HG02798 (cell line): ENCODE measurements at regions not wholly inside any gene's neighbourhood (a gene's known extent, or its start where the extent isn't known, plus 50 kb on each side); places are given as distances from the start of the nearest gene placed in this dataset.

Source experiments
- ATAC-seq: cut with Tn5 transposase; IDR thresholded peaks from one replicate; pipeline ENCODE4 v1.9.1; 2021; ENCODE audit warnings: mild to moderate bottlenecking; ENCODE audit not compliant: unreplicated experiment, poor library complexity

GRCh38 chr2:166591226-166591625 is 97.2 kb upstream of the SCN7A start:
- ATAC-seq, result no peak

GRCh38 chr2:166573391-166573790 is 79.3 kb upstream of the SCN7A start:
- ATAC-seq, result no peak

GRCh38 chr2:166572937-166573336 is 78.9 kb upstream of the SCN7A start:
- no peak for ATAC-seq

GRCh38 chr2:166568409-166568808 is 74.4 kb upstream of the SCN7A start:
- ATAC-seq, result no peak

- no peak for ATAC-seq
Measured at GRCh38 chr2:166565501-166565900, 71.5 kb upstream of the SCN7A start.

- no peak for ATAC-seq
Measured at GRCh38 chr2:166563894-166564293, 69.8 kb upstream of the SCN7A start.

- no peak for ATAC-seq
Measured at GRCh38 chr2:166560022-166560421, 66.0 kb upstream of the SCN7A start.

GRCh38 chr2:166550923-166551322 is 56.9 kb upstream of the SCN7A start:
- ATAC-seq, result no peak

- ATAC-seq, result no peak
Measured at GRCh38 chr2:166545473-166545872, 51.4 kb upstream of the SCN7A start.
